ENCODE measurements at regions not wholly inside any gene's neighbourhood (a gene's known extent, or its start where the extent isn't known, plus 50 kb on each side); places are given as distances from the start of the nearest gene placed in this dataset.

DNA sequence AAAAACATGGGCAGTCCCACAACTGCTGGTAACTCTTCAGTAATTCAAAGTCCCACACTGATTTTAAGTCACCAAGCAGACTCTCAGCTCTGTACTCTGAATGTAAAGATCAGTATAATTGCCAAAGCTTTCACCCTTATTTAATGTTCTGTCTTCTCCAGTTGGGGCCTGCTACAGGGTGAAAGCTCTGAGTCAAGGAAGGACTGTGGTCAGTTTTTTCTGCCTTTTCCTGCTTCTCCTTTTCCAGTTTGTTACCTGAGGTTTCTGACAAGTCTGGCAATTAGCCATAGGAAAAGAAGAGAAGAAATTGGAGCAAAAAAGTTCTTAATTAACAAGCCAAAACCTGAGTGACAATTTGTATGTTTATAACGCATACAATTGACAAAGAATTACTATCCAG, 279.3 kb downstream of the RBM26 start:
- WGBS, 2 donors: 87 to 90% methylated on average over 1 of the region's 1 CpG
- intact Hi-C loops (cut with DNase I): no loop called here
- no peak overlapping the region for H3K27ac ChIP-seq
- no peak overlapping the region for H3K4me3 ChIP-seq
- no peaks in the 10 kb centered on the region for H3K4me1 ChIP-seq
- H3K36me3 ChIP-seq: no peaks in the 10 kb centered on the region
- ATAC-seq (no peak), DNase-seq (no peak)
- no peaks in the 10 kb centered on the region for H3K27me3 ChIP-seq
- TF ChIP-seq, protein P1, sequence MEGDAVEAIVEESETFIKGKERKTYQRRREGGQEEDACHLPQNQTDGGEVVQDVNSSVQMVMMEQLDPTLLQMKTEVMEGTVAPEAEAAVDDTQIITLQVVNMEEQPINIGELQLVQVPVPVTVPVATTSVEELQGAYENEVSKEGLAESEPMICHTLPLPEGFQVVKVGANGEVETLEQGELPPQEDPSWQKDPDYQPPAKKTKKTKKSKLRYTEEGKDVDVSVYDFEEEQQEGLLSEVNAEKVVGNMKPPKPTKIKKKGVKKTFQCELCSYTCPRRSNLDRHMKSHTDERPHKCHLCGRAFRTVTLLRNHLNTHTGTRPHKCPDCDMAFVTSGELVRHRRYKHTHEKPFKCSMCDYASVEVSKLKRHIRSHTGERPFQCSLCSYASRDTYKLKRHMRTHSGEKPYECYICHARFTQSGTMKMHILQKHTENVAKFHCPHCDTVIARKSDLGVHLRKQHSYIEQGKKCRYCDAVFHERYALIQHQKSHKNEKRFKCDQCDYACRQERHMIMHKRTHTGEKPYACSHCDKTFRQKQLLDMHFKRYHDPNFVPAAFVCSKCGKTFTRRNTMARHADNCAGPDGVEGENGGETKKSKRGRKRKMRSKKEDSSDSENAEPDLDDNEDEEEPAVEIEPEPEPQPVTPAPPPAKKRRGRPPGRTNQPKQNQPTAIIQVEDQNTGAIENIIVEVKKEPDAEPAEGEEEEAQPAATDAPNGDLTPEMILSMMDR (IDR thresholded peaks at IDR 0.05): no peak
- peaks cover 0 to 12% (median 0%) of the 10 kb centered on the region in 11 donors for H3K9me3 ChIP-seq

DNA sequence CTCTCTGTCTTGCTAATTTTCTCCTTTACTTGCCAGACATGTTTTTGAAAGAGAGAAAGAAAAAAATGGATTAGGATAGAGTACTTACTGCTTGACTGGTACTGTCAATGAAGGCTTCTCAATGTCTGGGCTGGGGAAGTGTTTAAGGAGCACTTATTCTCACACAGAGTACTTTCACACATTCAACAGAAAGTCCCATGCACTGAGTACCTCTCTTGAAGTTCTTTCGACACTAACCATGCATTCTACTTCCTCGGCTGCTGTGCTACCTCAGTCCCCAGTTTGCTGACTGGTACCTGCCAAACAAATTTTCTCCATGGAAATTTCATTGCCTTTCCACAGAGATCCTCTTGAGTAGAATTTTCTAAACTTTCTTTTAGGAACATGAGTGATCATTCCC, 281.9 kb downstream of the RBM26 start:
- DNase-seq: no peak
- Histone ChIP-seq H3K27me3 (no peaks in the 10 kb centered on the region), H3K4me1 (no peaks in the 10 kb centered on the region), H3K36me3 (no peaks in the 10 kb centered on the region), H3K27ac (no peak overlapping the region), H3K9me3 (peaks cover 0 to 12% (median 0%) of the 10 kb centered on the region in 11 donors), H3K4me3 (no peak overlapping the region)
- ATAC-seq: no peak
- 78 to 82% methylated on average over 2 of the region's 2 CpGs for WGBS, 2 donors
- TF ChIP-seq, protein P1 (IDR thresholded peaks at IDR 0.05): no peak
- intact Hi-C loops (cut with DNase I): no loop called here

DNA sequence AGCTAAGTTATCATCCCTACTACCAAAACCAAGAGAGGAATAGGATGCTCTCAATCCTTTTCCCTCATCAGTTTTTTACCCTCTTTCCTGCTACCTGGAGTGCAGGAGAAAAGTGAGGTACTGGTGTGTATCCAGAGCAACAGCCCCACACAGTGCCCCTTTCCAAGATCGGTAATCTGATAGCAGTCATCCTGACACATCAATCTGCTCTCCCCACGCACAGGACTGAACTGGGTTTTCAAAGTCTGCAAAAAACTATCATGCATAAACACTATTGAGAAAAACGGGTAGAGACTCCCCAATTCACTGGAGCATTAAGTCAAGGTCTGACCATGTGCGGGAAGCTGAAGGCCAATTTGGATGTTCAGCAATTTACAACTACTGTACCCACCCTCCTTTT, 284.8 kb downstream of the RBM26 start:
- intact Hi-C loops (cut with DNase I): no loop called here
- Histone ChIP-seq H3K9me3 (no peaks in the 10 kb centered on the region), H3K27ac (no peak overlapping the region), H3K36me3 (no peaks in the 10 kb centered on the region), H3K4me1 (no peaks in the 10 kb centered on the region), H3K4me3 (no peak overlapping the region), H3K27me3 (no peaks in the 10 kb centered on the region)
- 73 to 74% methylated on average over 4 of the region's 4 CpGs for WGBS, 2 donors
- TF ChIP-seq, protein P1 (IDR thresholded peaks at IDR 0.05): no peak
- DNase-seq: no peak
- ATAC-seq: no peak

DNA sequence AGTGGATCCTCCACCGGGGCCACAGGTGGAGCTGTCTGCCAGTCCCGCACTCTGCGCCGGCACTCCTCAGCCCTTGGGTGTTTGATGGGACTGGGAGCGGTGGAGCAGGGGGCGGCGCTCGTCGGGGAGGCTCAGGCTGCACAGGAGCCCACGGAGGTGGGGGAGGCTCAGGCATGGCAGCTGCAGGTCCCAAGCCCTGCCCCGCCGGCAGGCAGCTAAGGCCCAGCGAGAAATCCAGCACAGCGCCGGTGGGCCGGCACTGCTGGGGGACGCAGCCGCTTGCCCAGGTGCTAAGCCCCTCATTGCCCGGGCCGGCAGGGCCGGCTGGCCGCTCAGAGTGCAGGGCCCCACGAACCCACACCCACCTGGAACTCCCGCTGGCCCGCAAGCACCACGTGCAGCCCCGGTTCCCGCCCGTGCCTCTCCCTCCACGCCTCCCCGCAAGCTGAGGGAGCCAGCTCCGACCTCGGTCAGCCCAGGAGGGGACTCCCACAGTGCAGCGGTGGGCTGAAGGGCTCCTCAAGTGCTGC, 286.4 kb downstream of the RBM26 start:
- ATAC-seq: no peak
- intact Hi-C loops (cut with DNase I): no loop called here
- no peaks in the 10 kb centered on the region for H3K27me3 ChIP-seq
- DNase-seq: no peak
- no peaks in the 10 kb centered on the region for H3K4me1 ChIP-seq
- H3K9me3 ChIP-seq: no peaks in the 10 kb centered on the region
- 88 to 92% methylated on average over 32 to 34 of the region's 34 CpGs for WGBS, 2 donors
- H3K4me3 ChIP-seq: no peak overlapping the region
- H3K36me3 ChIP-seq: no peaks in the 10 kb centered on the region
- TF ChIP-seq, protein P1 (IDR thresholded peaks at IDR 0.05): no peak
- no peak overlapping the region for H3K27ac ChIP-seq
